Endothelial cell of umbilical vein (primary cell): ENCODE measurements at regions not wholly inside any gene's neighbourhood (a gene's known extent, or its start where the extent isn't known, plus 50 kb on each side); places are given as distances from the start of the nearest gene placed in this dataset.

ENCODE experiments used
- BruUV-seq: library from RNA; stranded (reverse); fragments of 400-500 nt; replicated peaks from 2 replicates; lab custom pipeline; 2021; lab: Mats Ljungman, UMichigan
- CTCF ChIA-PET: fragments of 300-600, 350-600 bp; sonication (Branson Sonifier 250); formaldehyde crosslinking; loops from one replicate; lab custom pipeline; 2021; ENCODE audit warnings: antibody characterized with exemption, inconsistent platforms; lab: Charles Lee
- POLR2A ChIA-PET: fragments of 300-600, 350-600 bp; sonication (Branson Sonifier 250); formaldehyde crosslinking; loops from one replicate; lab custom pipeline; 2021; ENCODE audit warnings: antibody characterized with exemption, inconsistent platforms; lab: Charles Lee
- DNase-seq: peaks from one replicate; pipeline ENCODE4 v3.0.0-alpha.2; 2011; ENCODE audit warnings: low read depth, low spot score
- FAIRE-seq: peaks from 2 replicates; lab custom pipeline; 2011; peaks lifted over from hg19 to GRCh38; lab: Jason Lieb, UNC
- H2AFZ ChIP-seq: 2 replicates; pipeline ENCODE4 v1.6.0; 2012; ENCODE audit warnings: low read depth, low read length, control low read depth, inconsistent platforms
- H3K27ac ChIP-seq: 2 replicates; pipeline ENCODE4 v1.5.1; 2011; ENCODE audit warnings: low read depth, mild to moderate bottlenecking, control low read depth, low read length, moderate library complexity; ENCODE audit not compliant: insufficient read depth
- H3K27me3 ChIP-seq, 2 experiments: 2 replicates each; pipeline versions ENCODE4 v1.6.0 to v1.6.1; 2011; ENCODE audit warnings: low read length in 2 of 2, mixed read lengths in 1 of 2; ENCODE audit not compliant: control insufficient read depth in 2 of 2, insufficient read depth in 2 of 2
- H3K36me3 ChIP-seq, 2 experiments: 2 replicates in 1 of 2; 3 replicates in 1 of 2; pipeline ENCODE4 v1.5.1; 2011; ENCODE audit warnings: low read length in 2 of 2, mild to moderate bottlenecking in 1 of 2, moderate library complexity in 1 of 2; ENCODE audit not compliant: control insufficient read depth in 2 of 2, insufficient read depth in 2 of 2; ENCODE audit errors: extremely low read depth in 1 of 2
- H3K4me1 ChIP-seq: 3 replicates; pipeline ENCODE4 v1.5.1; 2011; ENCODE audit warnings: mild to moderate bottlenecking, low read length; ENCODE audit not compliant: control insufficient read depth, insufficient read depth; ENCODE audit errors: extremely low read depth
- H3K4me2 ChIP-seq: 2 replicates; pipeline ENCODE4 v1.6.1; 2011; ENCODE audit warnings: low read length, control low read depth, mixed read lengths; ENCODE audit not compliant: insufficient read depth
- H3K4me3 ChIP-seq, 3 experiments: fragments of 200-600 bp in 1 of 3; sonication (generic), shearing (Covaris generic) in 1 of 3; replicated peaks in 1 of 3; 2 replicates each; pipeline ENCODE4 v1.5.1; 2011 to 2016; ENCODE audit warnings: control low read depth in 3 of 3, low read length in 3 of 3, mild to moderate bottlenecking in 2 of 3, inconsistent platforms in 1 of 3, low read depth in 1 of 3, moderate library complexity in 1 of 3; ENCODE audit not compliant: insufficient read depth in 1 of 3
- H3K79me2 ChIP-seq: 2 replicates; pipeline ENCODE4 v1.6.0; 2012; ENCODE audit warnings: low read length, inconsistent platforms; ENCODE audit not compliant: control insufficient read depth, insufficient read depth
- H3K9ac ChIP-seq: replicated peaks from 2 replicates; pipeline ENCODE3; 2011; ENCODE audit warnings: low read length, control low read depth; ENCODE audit not compliant: insufficient read depth; ENCODE audit errors: extremely low read depth
- H3K9me1 ChIP-seq: replicated peaks from 3 replicates; pipeline ENCODE4 v1.6.0; 2011; ENCODE audit warnings: mild to moderate bottlenecking, low read length; ENCODE audit not compliant: control insufficient read depth, insufficient read depth; ENCODE audit errors: extremely low read depth
- H3K9me3 ChIP-seq: replicated peaks from 2 replicates; pipeline ENCODE4 v1.5.1; 2012; ENCODE audit warnings: low read length, inconsistent platforms; ENCODE audit not compliant: control insufficient read depth, insufficient read depth
- H4K20me1 ChIP-seq: replicated peaks from 2 replicates; pipeline ENCODE3; 2011; ENCODE audit warnings: mild to moderate bottlenecking, low read length; ENCODE audit not compliant: control insufficient read depth, insufficient read depth; ENCODE audit errors: extremely low read depth
- CTCF ChIP-seq, 2 donors: IDR thresholded peaks; 1 replicate in 1 of 2; 2 replicates in 1 of 2; pipeline ENCODE4 v1.5.1; 2011; ENCODE audit warnings: low read length in 2 of 2, mild to moderate bottlenecking in 2 of 2, moderate library complexity in 2 of 2, control low read depth in 1 of 2, inconsistent platforms in 1 of 2, low read depth in 1 of 2; ENCODE audit not compliant: insufficient read depth in 1 of 2; ENCODE audit errors: extremely low read depth in 1 of 2
- EZH2 ChIP-seq: IDR thresholded peaks from 2 replicates; pipeline ENCODE4 v1.6.1; 2012; ENCODE audit warnings: borderline replicate concordance, low read depth, mild to moderate bottlenecking, moderate library complexity, low read length, inconsistent platforms; ENCODE audit not compliant: severe bottlenecking
- FOS ChIP-seq: IDR thresholded peaks from 2 replicates; pipeline ENCODE4 v1.6.1; 2011; ENCODE audit warnings: mild to moderate bottlenecking, low read length, moderate library complexity, borderline replicate concordance; ENCODE audit not compliant: insufficient read depth
- GATA2 ChIP-seq: IDR thresholded peaks from 2 replicates; pipeline ENCODE4 v1.7.0; 2011; ENCODE audit warnings: low read depth, mild to moderate bottlenecking, moderate library complexity, mixed read lengths, low read length; ENCODE audit not compliant: insufficient read length, insufficient read depth
- JUN ChIP-seq: IDR thresholded peaks from 2 replicates; pipeline ENCODE4 v1.6.1; 2011; ENCODE audit warnings: borderline replicate concordance, low read depth; ENCODE audit not compliant: insufficient read length, insufficient read depth
- MAX ChIP-seq: IDR thresholded peaks from 2 replicates; pipeline ENCODE4 v1.6.1; 2011; ENCODE audit not compliant: insufficient read depth, insufficient read length
- MYC ChIP-seq: IDR thresholded peaks from one replicate; pipeline ENCODE4 v1.6.1; 2011; ENCODE audit warnings: mild to moderate bottlenecking, low read depth, low read length
- POLR2A ChIP-seq: IDR thresholded peaks from 2 replicates; pipeline ENCODE4 v1.6.1; 2012; ENCODE audit warnings: low read depth, mild to moderate bottlenecking, control low read depth, low read length
- POLR2AphosphoS5 ChIP-seq: IDR thresholded peaks from 2 replicates; pipeline ENCODE4 v1.6.1; 2012; ENCODE audit warnings: low read depth, mild to moderate bottlenecking, control low read depth, low read length, moderate library complexity; ENCODE audit not compliant: insufficient read depth
- dilution Hi-C: fragments of 300-500 bp; cut with MboI; formaldehyde crosslinking; loops from one replicate; pipeline ENCODE4 v1.15.0; 2019; ENCODE audit warnings: low sequenced_read_pairs; ENCODE audit not compliant: extremely low pct_ligation_motif_present
- intact Hi-C: fragments of 100-400 bp; cut with micrococcal nuclease; formaldehyde crosslinking; loops from one replicate; pipeline ENCODE4 v1.10.0; 2022

GRCh38 chrX:39514801-39515200 is 583.0 kb downstream of the BCOR start:
- no peaks in the 10 kb centered on the region for H3K9me3 ChIP-seq
- no peak overlapping the region for H3K9ac ChIP-seq
- intact Hi-C loops = no loop called here
- no peaks in the 10 kb centered on the region for H3K4me1 ChIP-seq
- no TSS peak for BruUV-seq
- CTCF ChIA-PET = no interaction called here
- no peaks in the 10 kb centered on the region for H3K79me2 ChIP-seq
- no peaks in the 10 kb centered on the region for H4K20me1 ChIP-seq
- POLR2A ChIA-PET = no interaction called here
- H2AFZ ChIP-seq = no peak overlapping the region
- no peaks in the 10 kb centered on the region for H3K9me1 ChIP-seq
- no peak overlapping the region for H3K4me3 ChIP-seq
- no peak overlapping the region for H3K4me2 ChIP-seq
- dilution Hi-C loops = no loop called here
- H3K27me3 ChIP-seq = peaks cover 4 to 11% of the 10 kb centered on the region in 2 experiments
- H3K27ac ChIP-seq = no peak overlapping the region
- H3K36me3 ChIP-seq = no peaks in the 10 kb centered on the region
- FAIRE-seq (no peak), DNase-seq (no peak)
- TF ChIP-seq CTCF (IDR thresholded peaks at IDR 0.05; ENCODE audit: extremely low read depth in 1 of 2, insufficient read depth in 1 of 2, low read depth in 1 of 2, low read length in 2 of 2) (no peak), POLR2AphosphoS5 (no peak), EZH2 (no peak), GATA2 (no peak), FOS (no peak), POLR2A (no peak), MAX (no peak), MYC (no peak), JUN (no peak)
